Kidney (tissue), 13 donors: ENCODE measurements at regions not wholly inside any gene's neighbourhood (a gene's known extent, or its start where the extent isn't known, plus 50 kb on each side); places are given as distances from the start of the nearest gene placed in this dataset.
"Not testable (repeated sequence)": the region's sequence is repeated elsewhere in the genome, so short reads cannot be mapped to it uniquely, and the experiment has no call there.

Experiments
- DNase-seq, 5 donors: peaks; one replicate each; pipeline ENCODE4 v3.0.0-alpha.2; 2013 to 2020
- FAIRE-seq: peaks from 2 replicates; lab custom pipeline; 2012; peaks lifted over from hg19 to GRCh38; lab: Jason Lieb, UNC
- H3K27ac ChIP-seq, 2 donors: one replicate each; pipeline ENCODE4 v1.7.0; 2013; ENCODE audit warnings: low read depth in 2 of 2, low read length in 2 of 2, inconsistent platforms in 1 of 2
- H3K27me3 ChIP-seq: one replicate; pipeline ENCODE4 v1.7.1; 2013; ENCODE audit warnings: low read length, inconsistent platforms; ENCODE audit not compliant: control insufficient read depth, insufficient read depth
- H3K36me3 ChIP-seq, 3 donors: one replicate each; pipeline versions ENCODE4 v1.7.0 to v1.7.1; 2013; ENCODE audit warnings: low read length in 3 of 3, control low read depth in 1 of 3, inconsistent platforms in 1 of 3; ENCODE audit not compliant: insufficient read depth in 3 of 3, control insufficient read depth in 2 of 3
- H3K4me1 ChIP-seq, 3 donors: one replicate each; pipeline versions ENCODE4 v1.7.0 to v1.7.1; 2013; ENCODE audit warnings: low read length in 3 of 3, inconsistent platforms in 1 of 3, low read depth in 1 of 3; ENCODE audit not compliant: control insufficient read depth in 2 of 3, insufficient read depth in 2 of 3
- H3K4me3 ChIP-seq, 3 donors: one replicate each; pipeline versions ENCODE4 v1.7.0 to v1.8.1; 2013; ENCODE audit warnings: low read length in 3 of 3, control low read depth in 1 of 3, inconsistent platforms in 1 of 3
- H3K9ac ChIP-seq, 3 donors: one replicate each; pipeline versions ENCODE4 v1.7.0 to v1.7.1; 2013; ENCODE audit warnings: low read length in 3 of 3, control low read depth in 1 of 3, inconsistent platforms in 1 of 3
- H3K9me3 ChIP-seq, 3 donors: one replicate each; pipeline versions ENCODE4 v1.7.0 to v1.7.1; 2013; ENCODE audit warnings: low read length in 3 of 3, control low read depth in 1 of 3, inconsistent platforms in 1 of 3; ENCODE audit not compliant: control insufficient read depth in 2 of 3, insufficient read depth in 1 of 3
- CTCF ChIP-seq: IDR thresholded peaks from 3 replicates; pipeline ENCODE4 v1.5.1; 2012; ENCODE audit warnings: mild to moderate bottlenecking, moderate library complexity, borderline replicate concordance; ENCODE audit not compliant: insufficient read depth; ENCODE audit errors: extremely low read depth
- intact Hi-C: fragments of 100-400 bp; cut with DNase I; formaldehyde crosslinking; loops from one replicate; pipeline ENCODE4 v1.11.1; 2022
- donor health status: control.
- donor health status: control.
- donor health status: control.
- donor health status: control.
- donor health status: control.
- donor health status: DM: yes; HTN: yes; CAD: no.
- donor health status: Normal renal cell carcinoma (clear cell type).

- Histone ChIP-seq H3K4me1 (no peaks in the 10 kb centered on the region), H3K9me3 (no peaks in the 10 kb centered on the region), H3K36me3 (no peaks in the 10 kb centered on the region), H3K4me3 (no peak overlapping the region), H3K27me3 (peaks cover under 1% of the 10 kb centered on the region), H3K9ac (no peak overlapping the region), H3K27ac (no peak overlapping the region)
- DNase-seq (no peak), FAIRE-seq (no peak)
- TF ChIP-seq CTCF: no peak
- intact Hi-C loops: no loop called here
These were observed 136.0 kb downstream of the LMLN start for GRCh38 chr3:198096015-198096414.

DNA sequence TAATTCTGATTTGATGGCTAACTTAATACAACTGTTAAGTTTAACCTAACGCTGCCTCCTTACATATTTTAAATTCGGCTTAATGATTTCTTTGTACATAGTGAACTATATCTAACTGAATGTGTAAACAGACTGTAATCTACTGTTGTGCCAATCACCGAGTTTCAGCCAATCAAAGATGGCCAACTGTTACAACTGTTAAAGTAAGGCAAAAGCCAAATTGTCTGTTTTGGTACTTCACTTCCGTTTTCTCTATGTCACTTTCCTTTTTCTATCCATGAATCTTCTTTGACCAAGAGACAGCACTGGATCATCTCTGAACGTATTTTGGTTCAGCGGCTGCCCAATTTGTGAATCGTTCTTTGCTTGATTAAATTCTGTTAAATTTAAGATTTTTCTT is 137.0 kb downstream of the LMLN start:
- FAIRE-seq (no peak), DNase-seq (no peak)
- no peaks in the 10 kb centered on the region for H3K9me3 ChIP-seq
- no peak for TF ChIP-seq CTCF
- H3K4me1 ChIP-seq: no peaks in the 10 kb centered on the region
- no peak overlapping the region for H3K27ac ChIP-seq
- H3K4me3 ChIP-seq: no peak overlapping the region
- no peaks in the 10 kb centered on the region for H3K36me3 ChIP-seq
- intact Hi-C loops: no loop called here
- H3K9ac ChIP-seq: no peak overlapping the region
- no peaks in the 10 kb centered on the region for H3K27me3 ChIP-seq

DNA sequence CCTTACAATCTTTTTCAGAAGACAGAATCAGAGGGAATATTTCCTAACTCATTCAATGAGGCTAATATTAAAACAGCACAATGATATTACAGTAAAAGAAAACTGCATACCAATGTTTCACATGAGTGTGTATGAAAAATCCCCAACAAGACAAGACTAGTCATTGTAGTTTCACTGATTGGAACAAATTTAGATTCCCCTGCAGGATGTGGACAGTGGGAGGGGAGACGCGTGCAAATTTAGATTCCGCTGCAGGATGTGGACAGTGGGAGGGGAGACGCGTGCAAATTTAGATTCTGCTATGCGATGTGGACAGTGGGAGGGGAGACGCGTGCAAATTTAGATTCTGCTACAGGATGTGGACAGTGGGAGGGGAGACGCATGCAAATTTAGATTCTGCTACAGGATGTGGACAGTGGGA is 138.7 kb downstream of the LMLN start:
- FAIRE-seq, H3K27me3 ChIP-seq, H3K4me3 ChIP-seq, DNase-seq, H3K9me3 ChIP-seq, intact Hi-C loops, H3K4me1 ChIP-seq, H3K36me3 ChIP-seq, H3K27ac ChIP-seq, H3K9ac ChIP-seq: not testable (repeated sequence)

DNA sequence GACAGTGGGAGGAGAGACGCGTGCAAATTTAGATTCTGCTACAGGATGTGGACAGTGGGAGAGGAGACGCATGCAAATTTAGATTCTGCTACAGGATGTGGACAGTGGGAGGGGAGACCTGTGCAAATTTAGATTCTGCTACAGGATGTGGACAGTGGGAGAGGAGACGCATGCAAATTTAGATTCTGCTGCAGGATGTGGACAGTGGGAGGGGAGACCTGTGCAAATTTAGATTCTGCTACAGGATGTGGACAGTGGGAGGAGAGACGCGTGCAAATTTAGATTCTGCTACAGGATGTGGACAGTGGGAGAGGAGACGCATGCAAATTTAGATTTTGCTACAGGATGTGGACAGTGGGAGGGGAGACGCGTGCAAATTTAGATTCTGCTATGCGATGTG is 143.1 kb downstream of the LMLN start:
- intact Hi-C loops, H3K27ac ChIP-seq, H3K27me3 ChIP-seq, H3K4me3 ChIP-seq, H3K9me3 ChIP-seq, H3K9ac ChIP-seq, H3K36me3 ChIP-seq, H3K4me1 ChIP-seq, FAIRE-seq, DNase-seq: not testable (repeated sequence)

- Histone ChIP-seq H3K36me3 (no peaks in the 10 kb centered on the region), H3K27ac (no peak overlapping the region), H3K4me3 (no peak overlapping the region), H3K27me3 (peaks cover 3% of the 10 kb centered on the region), H3K9me3 (no peaks in the 10 kb centered on the region), H3K4me1 (no peaks in the 10 kb centered on the region), H3K9ac (no peak overlapping the region)
- DNase-seq (no peak), FAIRE-seq (no peak)
- TF ChIP-seq CTCF: no peak
- intact Hi-C loops: no loop called here
These were observed 146.2 kb downstream of the LMLN start for GRCh38 chr3:198106265-198106664.
